K562 (cell line): ENCODE measurements at regions not wholly inside any gene's neighbourhood (a gene's known extent, or its start where the extent isn't known, plus 50 kb on each side); places are given as distances from the start of the nearest gene placed in this dataset.

Experiments
- ARID1B ChIP-seq: fragments of 450-650 bp; IDR thresholded peaks from 2 replicates; pipeline ENCODE4 v1.6.1; 2016; ENCODE audit warnings: antibody characterized with exemption, mild to moderate bottlenecking, inconsistent platforms
- C11orf30 ChIP-seq: fragments of 450-650 bp; IDR thresholded peaks from 2 replicates; pipeline ENCODE4 v1.6.1; 2016; ENCODE audit warnings: low read depth, mild to moderate bottlenecking
- CCAR2 ChIP-seq: fragments of 200-400 bp; formaldehyde crosslinking; IDR thresholded peaks from 2 replicates; pipeline ENCODE4 v1.6.1; 2017; ENCODE audit warnings: mild to moderate bottlenecking, low read depth, low read length
- E2F3 ChIP-seq: fragments of 250-450 bp; sonication (Bioruptor Pico); IDR thresholded peaks from 2 replicates; pipeline ENCODE4 v1.4.0; 2020; ENCODE audit warnings: mild to moderate bottlenecking
- EP300 ChIP-seq: IDR thresholded peaks from 2 replicates; pipeline ENCODE4 v1.6.1; 2012; ENCODE audit warnings: low read length, improper control_type of control experiment
- ETV1 ChIP-seq: fragments of 450-650 bp; conservative IDR thresholded peaks from 2 replicates; pipeline ENCODE4 v1.6.1; 2016; ENCODE audit warnings: missing genetic modification characterization, control low read depth, low read depth, missing compliant biosample characterization
- FOSL1 ChIP-seq: fragments of 200-800 bp; sonication (Bioruptor generic); conservative IDR thresholded peaks from 2 replicates; pipeline ENCODE4 v1.6.1; 2016; ENCODE audit warnings: missing genetic modification characterization, missing compliant biosample characterization
- HEY1 ChIP-seq: fragments of 250-450 bp; sonication (Bioruptor Pico); IDR thresholded peaks from 2 replicates; pipeline ENCODE4 v1.5.0; 2020; ENCODE audit warnings: mild to moderate bottlenecking, moderate library complexity, borderline replicate concordance
- HNRNPH1 ChIP-seq: fragments of 200-400 bp; formaldehyde crosslinking; optimal IDR thresholded peaks from 2 replicates; pipeline ENCODE3; 2017; ENCODE audit warnings: low read depth, mild to moderate bottlenecking, low read length, moderate library complexity
- HOXB6 ChIP-seq: fragments of 250-450 bp; sonication (Bioruptor Pico); IDR thresholded peaks from 2 replicates; pipeline ENCODE4 v1.5.1; 2022; ENCODE audit warnings: mild to moderate bottlenecking, borderline replicate concordance
- KDM2B ChIP-seq: fragments of 250-450 bp; sonication (Bioruptor Pico); IDR thresholded peaks from 2 replicates; pipeline ENCODE4 v1.8.0; 2021; ENCODE audit warnings: mild to moderate bottlenecking, moderate library complexity
- MAFF ChIP-seq: IDR thresholded peaks from 2 replicates; pipeline ENCODE4 v1.6.1; 2012; ENCODE audit warnings: low read length, improper control_type of control experiment
- MAFG ChIP-seq: fragments of 450-650 bp; conservative IDR thresholded peaks from 2 replicates; pipeline ENCODE4 v1.6.1; 2016; ENCODE audit warnings: missing genetic modification characterization, missing compliant biosample characterization
- MAFK ChIP-seq: IDR thresholded peaks from 2 replicates; pipeline ENCODE4 v1.6.1; 2011; ENCODE audit warnings: low read length, improper control_type of control experiment
- MYC ChIP-seq, 2 experiments: fragments of 250-450 bp in 1 of 2; sonication (Bioruptor Pico) in 1 of 2; IDR thresholded peaks; 2 replicates each; pipeline versions ENCODE4 v1.5.1 to v1.6.1; 2012 to 2021; ENCODE audit warnings: low read depth in 2 of 2, borderline replicate concordance in 1 of 2, improper control_type of control experiment in 1 of 2, low read length in 1 of 2, mild to moderate bottlenecking in 1 of 2, moderate library complexity in 1 of 2
- NFE2 ChIP-seq: IDR thresholded peaks from 2 replicates; pipeline ENCODE4 v1.6.1; 2014; ENCODE audit warnings: antibody characterized with exemption, low read depth
- NFRKB ChIP-seq: fragments of 450-650 bp; IDR thresholded peaks from 2 replicates; pipeline ENCODE4 v1.6.1; 2016; ENCODE audit warnings: low read depth
- NR2C2 ChIP-seq, 2 experiments: fragments of 200-800 bp in 1 of 2; sonication (Bioruptor generic) in 1 of 2; sonication (generic) in 1 of 2; formaldehyde crosslinking in 1 of 2; IDR thresholded peaks; 2 replicates each; pipeline versions ENCODE4 v1.6.1 to v1.8.0; 2016 to 2022; ENCODE audit warnings: mild to moderate bottlenecking in 1 of 2, missing compliant biosample characterization in 1 of 2, missing genetic modification characterization in 1 of 2, missing genetic modification reagents in 1 of 2
- SMARCA4 ChIP-seq: fragments of 450-650 bp; IDR thresholded peaks from 2 replicates; pipeline ENCODE4 v1.6.1; 2016
- TAF7 ChIP-seq: fragments of 450-650 bp; IDR thresholded peaks from 2 replicates; pipeline ENCODE4 v1.6.1; 2016; ENCODE audit warnings: missing genetic modification characterization, missing compliant biosample characterization
- TEAD4 ChIP-seq, 2 experiments: sonication (generic) in 1 of 2; formaldehyde crosslinking in 1 of 2; IDR thresholded peaks; 2 replicates each; pipeline versions ENCODE4 v1.6.1 to v1.8.0; 2012 to 2022; ENCODE audit warnings: borderline replicate concordance in 1 of 2, inconsistent platforms in 1 of 2, low read length in 1 of 2, mild to moderate bottlenecking in 1 of 2, missing genetic modification reagents in 1 of 2
- YBX1 ChIP-seq: fragments of 450-650 bp; IDR thresholded peaks from 2 replicates; pipeline ENCODE4 v1.7.1; 2016; ENCODE audit warnings: mild to moderate bottlenecking
- ZNF175 ChIP-seq: fragments of 200-800 bp; sonication (Bioruptor generic); IDR thresholded peaks from 2 replicates; pipeline ENCODE4 v1.6.1; 2016; ENCODE audit warnings: low read depth, mild to moderate bottlenecking, missing genetic modification characterization, missing compliant biosample characterization
- ZNF561 ChIP-seq: fragments of 450-650 bp; formaldehyde crosslinking; conservative IDR thresholded peaks from 2 replicates; pipeline ENCODE4 v1.4.0; 2020; ENCODE audit warnings: mild to moderate bottlenecking, moderate library complexity
- TF ChIP-seq, protein P1 (sequence below): fragments of 450-650 bp; formaldehyde crosslinking; IDR thresholded peaks from 2 replicates; pipeline ENCODE4 v1.4.0; 2020; ENCODE audit warnings: mild to moderate bottlenecking, moderate library complexity
- TF ChIP-seq, protein P2 (sequence below): fragments of 450-650 bp; formaldehyde crosslinking; IDR thresholded peaks from 2 replicates; pipeline ENCODE4 v1.4.0; 2020; ENCODE audit warnings: mild to moderate bottlenecking, moderate library complexity

DNA sequence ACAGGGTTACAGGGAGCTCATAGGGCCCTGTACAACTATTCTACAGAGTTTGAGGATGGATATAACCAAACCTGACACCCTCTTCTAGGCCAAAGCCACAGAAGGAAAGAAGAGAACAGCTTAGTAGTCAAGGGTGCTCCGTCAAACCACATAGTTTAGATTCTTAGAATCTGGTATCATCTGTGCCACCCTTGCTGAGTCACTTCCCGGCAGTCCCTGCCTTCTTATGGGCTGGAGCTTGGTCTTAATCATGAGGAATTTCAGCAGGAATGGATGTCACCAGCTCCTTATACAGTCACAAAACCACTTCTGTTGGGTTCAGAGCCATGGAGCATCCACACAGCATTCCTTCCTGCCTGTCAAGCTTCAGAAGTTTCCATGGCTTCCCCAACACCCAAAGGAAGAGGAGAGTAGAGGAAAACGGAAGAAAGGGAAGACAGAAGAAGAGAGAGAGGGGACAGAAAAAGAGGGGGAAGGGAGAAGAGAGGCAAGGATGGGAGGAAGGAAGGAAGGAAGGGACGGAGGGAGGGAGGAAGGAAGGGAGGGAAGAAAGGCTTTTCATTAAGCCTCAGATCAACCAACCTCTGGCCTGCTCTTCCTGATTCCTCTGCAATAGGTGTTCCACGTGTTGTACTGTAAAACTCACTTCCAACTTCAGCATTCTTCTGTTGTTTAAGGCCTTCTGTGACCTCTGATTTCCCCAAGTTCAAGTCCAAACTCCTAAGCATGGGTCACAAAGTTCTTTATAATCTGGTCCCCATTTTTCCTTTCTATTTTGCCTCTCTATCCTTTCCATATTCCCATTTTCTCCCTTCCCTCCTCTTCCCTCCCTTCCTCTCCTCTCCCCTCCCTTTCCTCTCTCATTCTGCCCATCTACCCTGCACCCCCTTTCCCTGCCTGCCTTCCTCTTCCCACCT is 246.1 kb upstream of the TNP1 start (continued):
- peak; percentile 62; the same call in 1 of the 2 replicates for TF ChIP-seq MAFF
- TF ChIP-seq MAFK: peak; percentile 52; the same call in 1 of the 2 replicates
- no peak for TF ChIP-seq E2F3 (CRISPR knock-in tag)
- no peak for TF ChIP-seq HOXB6 (CRISPR knock-in tag)
- peak; percentile 51 for TF ChIP-seq ARID1B
- peak; percentile 37; the same call in 1 of the 2 replicates for TF ChIP-seq SMARCA4
- TF ChIP-seq MAFG (tag): peak; percentile 48
- peak; percentile 87 for TF ChIP-seq NFE2
- no peak for TF ChIP-seq CCAR2
- TF ChIP-seq ZNF561 (CRISPR knock-in tag): no peak
- TF ChIP-seq YBX1: 0 out of 2 replicates have a peak, but pooled peaks have one; percentile 16
- TF ChIP-seq HEY1 (CRISPR knock-in tag): no peak
- no peak for TF ChIP-seq NR2C2 (CRISPR knock-in tag; IDR thresholded peaks at IDR 0.05)
- TF ChIP-seq NR2C2 (tag; IDR thresholded peaks at IDR 0.05): 0 out of 2 replicates have a peak, but pooled peaks have one; percentile 19
- TF ChIP-seq C11orf30: peak; percentile 67
- peak; percentile 33; the same call in 1 of the 2 replicates for TF ChIP-seq TEAD4 (IDR thresholded peaks at IDR 0.05; ENCODE audit: low read length)
- TF ChIP-seq TEAD4 (CRISPR knock-in tag; IDR thresholded peaks at IDR 0.05; ENCODE audit: borderline replicate concordance): no peak
- TF ChIP-seq NFRKB: peak; percentile 90
- no peak for TF ChIP-seq KDM2B (CRISPR knock-in tag)
- TF ChIP-seq, protein P1, sequence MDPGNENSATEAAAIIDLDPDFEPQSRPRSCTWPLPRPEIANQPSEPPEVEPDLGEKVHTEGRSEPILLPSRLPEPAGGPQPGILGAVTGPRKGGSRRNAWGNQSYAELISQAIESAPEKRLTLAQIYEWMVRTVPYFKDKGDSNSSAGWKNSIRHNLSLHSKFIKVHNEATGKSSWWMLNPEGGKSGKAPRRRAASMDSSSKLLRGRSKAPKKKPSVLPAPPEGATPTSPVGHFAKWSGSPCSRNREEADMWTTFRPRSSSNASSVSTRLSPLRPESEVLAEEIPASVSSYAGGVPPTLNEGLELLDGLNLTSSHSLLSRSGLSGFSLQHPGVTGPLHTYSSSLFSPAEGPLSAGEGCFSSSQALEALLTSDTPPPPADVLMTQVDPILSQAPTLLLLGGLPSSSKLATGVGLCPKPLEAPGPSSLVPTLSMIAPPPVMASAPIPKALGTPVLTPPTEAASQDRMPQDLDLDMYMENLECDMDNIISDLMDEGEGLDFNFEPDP (CRISPR knock-in tag): 0 out of 2 replicates have a peak, but pooled peaks have one; percentile 57
- TF ChIP-seq EP300: peak; percentile 45; the same call in 1 of the 2 replicates
- peak; percentile 73 for TF ChIP-seq FOSL1
- no peak for TF ChIP-seq ETV1
- no peak for TF ChIP-seq MYC (IDR thresholded peaks at IDR 0.05; ENCODE audit: low read depth, low read length)
- no peak for TF ChIP-seq MYC (CRISPR knock-in tag; IDR thresholded peaks at IDR 0.05; ENCODE audit: borderline replicate concordance, low read depth)
- TF ChIP-seq, protein P2, sequence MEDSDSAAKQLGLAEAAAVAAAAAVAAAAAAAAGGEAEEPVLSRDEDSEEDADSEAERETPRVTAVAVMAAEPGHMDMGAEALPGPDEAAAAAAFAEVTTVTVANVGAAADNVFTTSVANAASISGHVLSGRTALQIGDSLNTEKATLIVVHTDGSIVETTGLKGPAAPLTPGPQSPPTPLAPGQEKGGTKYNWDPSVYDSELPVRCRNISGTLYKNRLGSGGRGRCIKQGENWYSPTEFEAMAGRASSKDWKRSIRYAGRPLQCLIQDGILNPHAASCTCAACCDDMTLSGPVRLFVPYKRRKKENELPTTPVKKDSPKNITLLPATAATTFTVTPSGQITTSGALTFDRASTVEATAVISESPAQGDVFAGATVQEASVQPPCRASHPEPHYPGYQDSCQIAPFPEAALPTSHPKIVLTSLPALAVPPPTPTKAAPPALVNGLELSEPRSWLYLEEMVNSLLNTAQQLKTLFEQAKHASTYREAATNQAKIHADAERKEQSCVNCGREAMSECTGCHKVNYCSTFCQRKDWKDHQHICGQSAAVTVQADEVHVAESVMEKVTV: 0 out of 2 replicates have a peak, but pooled peaks have one; percentile 7
- TF ChIP-seq ZNF175: 0 out of 2 replicates have a peak, but pooled peaks have one; percentile 27
- no peak for TF ChIP-seq HNRNPH1
- 0 out of 2 replicates have a peak, but pooled peaks have one; percentile 7 for TF ChIP-seq TAF7 (tag)
